A172 (cell line): ENCODE measurements at regions not wholly inside any gene's neighbourhood (a gene's known extent, or its start where the extent isn't known, plus 50 kb on each side); places are given as distances from the start of the nearest gene placed in this dataset.
"Not testable (repeated sequence)": the region's sequence is repeated elsewhere in the genome, so short reads cannot be mapped to it uniquely, and the experiment has no call there.

ENCODE experiments used
- DNase-seq: peaks from one replicate; pipeline ENCODE4 v3.0.0-alpha.2; 2015; ENCODE audit warnings: low spot score

DNA sequence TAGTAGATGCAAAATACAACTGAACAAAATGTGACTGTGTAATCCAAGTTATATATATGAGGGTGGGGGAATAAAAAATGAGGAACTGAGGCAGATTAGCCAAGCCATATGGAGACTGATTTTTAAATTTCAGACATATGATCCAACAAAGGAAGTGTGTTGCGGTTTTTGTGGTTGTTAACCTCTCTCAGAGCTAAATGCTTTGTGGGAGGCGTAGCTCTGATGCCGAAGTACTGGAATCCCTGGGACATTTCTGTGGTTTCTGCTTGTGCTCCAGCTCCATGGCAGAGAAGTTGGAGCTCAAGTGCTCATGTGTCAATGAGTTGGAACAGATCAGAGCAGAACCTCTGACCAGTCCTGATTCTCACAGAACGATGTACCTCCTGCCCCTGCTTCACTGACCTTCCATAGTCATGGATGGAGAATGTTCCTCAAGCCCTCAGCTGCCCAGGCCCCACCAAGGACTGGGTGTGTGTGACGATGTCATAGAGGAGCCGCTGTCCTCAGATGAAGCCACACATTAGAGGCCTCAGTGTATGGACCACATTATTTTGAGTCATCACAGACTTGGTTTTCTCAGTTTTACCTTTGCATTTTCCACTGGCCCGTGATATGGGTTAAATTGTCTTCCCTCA is 107.6 kb downstream of the SOX1 start:
- peak; percentile 16 for DNase-seq

DNA sequence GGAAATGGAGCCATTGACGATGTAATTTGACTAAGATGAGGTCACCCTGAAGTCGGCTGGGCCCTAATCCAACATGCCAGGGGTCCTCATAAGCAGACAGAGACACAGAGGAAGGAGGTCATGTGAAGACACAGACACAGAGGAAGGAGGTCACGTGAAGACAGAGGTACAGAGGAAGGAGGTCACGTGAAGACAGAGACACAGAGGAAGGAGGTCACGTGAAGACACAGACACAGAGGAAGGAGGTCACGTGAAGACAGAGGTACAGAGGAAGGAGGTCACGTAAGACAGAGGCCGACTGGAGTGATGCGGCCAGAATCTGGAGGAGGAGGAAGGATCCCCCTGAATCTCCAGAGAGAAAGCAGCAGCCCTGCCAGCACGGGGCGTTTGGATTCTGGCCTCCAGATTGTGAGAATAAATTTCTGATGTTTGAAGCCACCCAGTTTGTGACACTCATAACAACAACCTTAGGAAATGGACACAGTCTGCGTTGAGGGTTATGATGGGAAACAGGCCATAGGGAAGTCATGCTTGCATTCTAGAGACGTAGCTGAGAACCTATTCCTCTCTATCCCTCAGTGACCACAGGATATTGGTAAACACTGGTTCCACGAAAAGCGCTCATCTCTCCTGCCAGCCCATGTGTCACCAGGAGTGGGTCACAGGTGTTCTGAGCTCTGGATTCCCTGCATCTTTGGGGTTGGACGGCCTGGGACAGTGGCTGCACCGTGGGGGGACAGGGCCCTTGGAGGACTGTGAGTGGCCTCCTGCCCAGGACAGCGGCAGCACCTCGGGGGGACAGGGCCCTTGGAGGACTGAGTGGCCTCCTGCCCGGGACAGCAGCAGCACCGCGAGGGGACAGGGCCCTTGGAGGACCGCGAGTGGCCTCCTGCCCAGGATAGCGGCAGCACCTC is 108.5 kb downstream of the SOX1 start:
- no peak for DNase-seq

GRCh38 chr13:112176141-112177119 is 109.5 kb downstream of the SOX1 start:
- not testable (repeated sequence) for DNase-seq

- DNase-seq: no peak
Observed at GRCh38 chr13:112177450-112178288, 110.7 kb downstream of the SOX1 start.

DNA sequence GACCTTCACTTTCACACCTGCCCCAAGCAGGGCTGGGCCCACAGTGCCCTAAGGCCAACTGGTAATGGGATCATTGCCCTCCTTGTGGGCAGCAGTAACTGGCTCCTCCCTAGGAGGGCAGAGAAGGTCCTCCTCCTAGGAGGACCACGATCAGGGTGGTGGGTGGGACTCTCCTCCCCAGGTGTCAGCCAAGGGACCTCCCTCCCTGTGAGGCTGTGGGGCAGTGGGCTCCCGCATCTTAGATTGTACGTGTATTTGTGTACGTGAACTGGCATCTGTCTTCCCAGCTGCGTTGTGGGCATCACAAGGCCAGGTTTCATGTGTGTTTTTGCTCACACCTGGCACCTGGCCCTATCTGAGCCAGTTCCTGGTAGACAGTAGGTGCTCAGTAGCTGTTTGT is 111.8 kb downstream of the SOX1 start:
- DNase-seq: no peak

DNA sequence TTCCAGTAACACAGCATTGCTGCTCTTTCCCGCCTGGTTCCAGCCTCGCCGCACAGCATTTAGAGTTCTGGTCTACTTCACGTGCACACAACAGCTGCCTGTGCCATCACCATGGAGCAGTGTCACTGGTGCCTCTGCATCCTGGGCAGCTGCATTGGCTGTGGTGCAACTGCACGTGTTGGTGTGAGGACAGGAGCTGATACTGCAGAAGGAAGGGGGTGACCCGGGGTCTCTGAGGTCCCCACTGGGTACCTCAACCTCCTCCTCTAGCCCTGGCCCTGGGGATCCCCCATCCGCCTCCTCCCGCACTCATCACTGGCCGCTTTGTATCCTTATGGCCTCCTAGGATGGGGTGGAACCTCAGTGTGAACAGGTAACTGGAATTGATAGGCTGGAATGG is 112.5 kb downstream of the SOX1 start:
- no peak for DNase-seq

GRCh38 chr13:112179995-112180394 is 113.0 kb downstream of the SOX1 start:
- no peak for DNase-seq

- no peak for DNase-seq
Observed at GRCh38 chr13:112181336-112182067, 114.6 kb downstream of the SOX1 start.

GRCh38 chr13:112182251-112182650 is 115.3 kb downstream of the SOX1 start:
- no peak for DNase-seq

DNA sequence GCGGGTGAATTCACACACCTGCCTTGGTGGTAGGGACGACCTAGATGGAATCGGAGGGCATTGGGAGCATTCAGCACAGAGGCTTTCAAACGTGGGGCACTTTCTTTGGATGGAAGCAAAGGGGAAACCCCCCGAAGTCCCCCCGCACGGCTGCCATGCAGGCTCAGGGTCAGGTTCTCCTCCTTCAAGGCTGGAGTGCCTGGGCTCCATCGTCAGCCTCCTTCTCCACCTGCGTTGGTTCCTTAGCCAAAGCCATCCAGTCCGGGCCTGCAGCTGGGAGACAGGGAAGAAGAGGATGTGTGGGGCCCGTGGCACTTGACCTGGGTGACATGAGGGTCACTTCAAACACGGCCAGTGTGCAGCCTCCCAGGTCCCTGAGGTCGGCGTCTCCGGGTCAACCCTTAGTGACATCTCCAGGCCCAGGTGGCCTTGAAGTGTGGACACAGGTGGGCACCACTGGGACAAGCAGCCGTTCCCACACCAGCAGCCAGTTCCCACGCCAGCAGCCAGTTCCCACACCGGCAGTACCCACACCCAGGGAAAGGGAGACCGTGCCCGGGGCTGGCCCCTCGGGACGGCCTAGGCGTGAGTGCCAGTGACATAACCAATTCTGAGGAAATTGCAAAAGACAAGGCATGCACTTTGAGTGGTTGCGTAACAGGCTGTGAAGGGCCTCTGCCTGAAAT is 116.0 kb downstream of the SOX1 start:
- DNase-seq: no peak

DNA sequence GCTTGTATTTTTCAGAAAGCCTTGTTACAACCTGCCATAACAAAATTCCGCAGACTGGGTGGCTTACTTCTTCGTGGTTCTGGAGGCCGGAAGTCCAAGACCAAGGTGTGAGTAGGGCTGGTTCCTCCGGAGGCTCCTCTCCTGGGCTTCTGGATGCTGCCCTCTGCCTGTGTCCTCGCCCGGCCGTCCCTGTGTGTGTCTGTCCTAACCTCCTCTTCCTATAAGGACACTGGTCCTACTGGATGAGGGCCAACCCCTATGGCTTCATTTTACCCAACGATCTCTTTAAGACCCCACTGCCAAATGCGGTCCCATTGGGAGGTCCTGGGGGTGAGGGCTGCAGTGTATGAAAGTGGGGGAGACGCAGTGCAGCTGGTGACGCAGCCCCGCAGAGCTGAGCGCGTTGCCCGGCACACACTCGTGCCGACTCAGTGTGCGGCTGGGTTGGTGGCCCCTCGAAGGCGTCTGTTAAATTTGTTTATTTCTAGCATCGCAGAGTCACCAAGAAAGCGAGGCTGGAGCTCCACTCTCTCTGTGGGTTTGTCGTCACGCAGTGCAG is 116.7 kb downstream of the SOX1 start:
- no peak for DNase-seq

- no peak for DNase-seq
Observed at GRCh38 chr13:112184261-112184660, 117.3 kb downstream of the SOX1 start.

- no peak for DNase-seq
Observed at GRCh38 chr13:112184851-112185371, 118.0 kb downstream of the SOX1 start.

DNA sequence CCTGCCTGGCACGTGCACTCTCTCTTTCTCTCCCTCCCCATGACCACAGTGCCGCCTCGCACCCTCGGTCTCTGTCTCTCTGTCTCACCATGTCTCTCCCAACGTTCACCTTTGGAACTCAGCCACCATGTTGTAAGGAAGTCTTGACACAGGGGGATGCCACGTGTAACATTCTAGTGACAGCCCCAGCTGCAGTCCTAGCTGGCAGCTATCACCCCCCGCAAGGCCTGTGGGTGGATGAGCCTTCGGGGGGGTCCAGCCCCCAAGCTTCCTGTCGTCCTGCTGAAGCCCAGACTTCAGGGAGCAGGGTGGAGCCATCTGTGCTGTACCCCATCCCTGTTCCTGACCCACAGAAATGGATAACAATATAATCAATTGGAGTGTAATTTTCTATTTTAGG is 118.5 kb downstream of the SOX1 start:
- DNase-seq: no peak

- no peak for DNase-seq
Observed at GRCh38 chr13:112186091-112186490, 119.1 kb downstream of the SOX1 start.

- DNase-seq: no peak
Observed at GRCh38 chr13:112187527-112188297, 120.8 kb downstream of the SOX1 start.

DNA sequence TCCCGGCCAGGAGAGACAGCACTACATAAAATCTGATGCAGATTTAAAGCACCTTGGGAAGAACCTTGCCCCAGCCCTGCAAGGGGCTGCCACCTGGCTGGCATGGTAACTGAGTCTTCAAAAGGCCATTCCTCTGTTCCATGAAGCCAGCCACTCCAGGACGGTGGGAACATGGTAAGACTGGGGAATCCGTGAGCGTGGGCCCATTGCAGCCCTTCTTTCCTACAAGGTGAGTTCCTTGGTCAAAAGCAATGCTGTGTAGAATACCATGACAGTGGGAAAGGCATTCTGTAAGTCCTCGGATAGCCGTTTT is 121.3 kb downstream of the SOX1 start:
- DNase-seq: no peak

DNA sequence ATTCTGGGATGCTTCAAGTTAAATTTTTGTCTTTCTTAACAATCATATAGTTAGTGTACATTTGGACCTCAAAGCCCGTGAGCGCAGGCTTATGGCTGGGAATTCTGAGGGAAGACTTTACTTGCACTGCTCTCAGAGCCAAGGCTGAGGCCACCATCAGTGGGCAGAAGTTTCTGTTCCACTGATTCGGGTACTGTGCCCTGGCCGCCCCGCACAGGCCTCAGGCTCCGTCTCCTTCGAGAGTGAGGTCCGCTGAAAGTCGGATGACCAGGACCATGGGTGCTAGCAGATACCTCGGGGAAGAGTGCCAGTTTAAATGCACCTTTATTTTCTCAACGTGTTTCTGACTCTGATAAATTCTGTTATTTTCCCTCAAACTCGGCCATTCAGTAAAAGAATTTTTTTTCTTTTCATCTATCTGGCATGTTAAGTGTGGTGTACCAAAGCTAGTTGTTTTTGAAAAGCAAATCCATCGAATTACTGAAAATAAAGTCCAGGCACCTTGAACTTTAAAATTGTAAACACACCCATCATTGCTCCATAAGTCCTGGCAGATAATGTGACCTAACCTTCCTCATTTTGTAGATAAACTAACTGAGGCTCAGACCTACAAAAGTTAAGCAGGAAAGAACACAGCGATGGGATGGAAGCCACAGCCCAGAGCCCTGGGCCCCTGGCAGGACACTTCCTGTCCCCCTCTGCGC is 126.7 kb downstream of the SOX1 start:
- DNase-seq: no peak
